HG02840 (cell line): ENCODE measurements at regions not wholly inside any gene's neighbourhood (a gene's known extent, or its start where the extent isn't known, plus 50 kb on each side); places are given as distances from the start of the nearest gene placed in this dataset.

Experiments
- ATAC-seq: cut with Tn5 transposase; IDR thresholded peaks from one replicate; pipeline ENCODE4 v1.9.1; 2021; ENCODE audit warnings: mild to moderate bottlenecking, moderate library complexity, moderate number of reproducible peaks; ENCODE audit not compliant: unreplicated experiment, low FRiP score

DNA sequence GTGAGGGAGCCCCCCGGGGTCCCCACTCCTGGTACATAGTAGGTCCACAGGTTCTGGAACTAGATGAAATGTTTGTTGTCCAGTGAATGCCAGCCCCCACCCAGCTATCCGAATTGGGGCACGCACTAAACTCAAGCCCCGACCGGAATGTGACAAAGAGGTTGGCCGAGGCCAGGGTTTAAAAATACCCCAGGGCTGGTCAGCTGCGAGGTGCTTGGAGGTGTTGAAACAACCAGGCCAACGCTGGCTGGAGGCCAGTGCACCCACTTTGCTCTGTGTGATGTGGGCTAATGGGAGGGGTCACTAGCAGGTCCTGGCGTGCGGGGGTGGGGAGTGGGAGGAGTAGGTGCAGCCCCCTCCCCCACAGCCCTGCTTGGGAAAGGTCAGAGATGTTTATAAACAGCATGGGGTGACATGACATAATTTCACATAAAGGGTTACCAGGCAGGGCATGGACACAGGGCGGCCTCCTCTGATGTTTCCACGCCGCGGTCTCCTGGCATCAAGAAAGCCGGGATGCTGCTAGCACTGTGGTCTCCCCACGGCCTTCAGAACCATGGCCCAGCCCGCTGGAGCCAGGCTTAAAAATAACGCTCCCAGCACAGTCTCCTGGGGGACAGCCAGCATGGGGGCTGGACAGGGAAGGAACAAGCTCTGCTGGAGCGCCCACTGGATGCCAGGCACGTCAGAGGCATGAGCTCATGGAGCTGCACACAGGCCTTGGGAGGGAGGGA, 111.2 kb upstream of the PTPN1 start:
- ATAC-seq = no peak

DNA sequence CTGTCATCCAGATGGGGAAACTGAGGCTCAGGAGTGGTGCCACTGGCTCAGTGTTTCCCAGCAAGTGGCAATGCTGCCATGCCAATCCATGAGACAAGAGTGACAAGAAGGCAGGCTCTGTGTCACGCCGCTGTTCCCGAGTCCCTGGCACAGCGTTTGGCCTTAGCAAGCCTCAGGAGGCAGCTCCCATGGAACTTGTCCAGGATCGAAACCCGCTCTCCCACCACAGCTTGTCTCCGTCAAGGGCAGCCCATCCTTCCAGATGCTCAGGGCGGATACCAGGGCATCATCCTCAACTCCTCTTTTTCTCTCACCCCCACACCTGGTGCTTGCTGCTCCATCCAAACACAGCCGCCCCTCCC, 110.6 kb upstream of the PTPN1 start:
- ATAC-seq = no peak

DNA sequence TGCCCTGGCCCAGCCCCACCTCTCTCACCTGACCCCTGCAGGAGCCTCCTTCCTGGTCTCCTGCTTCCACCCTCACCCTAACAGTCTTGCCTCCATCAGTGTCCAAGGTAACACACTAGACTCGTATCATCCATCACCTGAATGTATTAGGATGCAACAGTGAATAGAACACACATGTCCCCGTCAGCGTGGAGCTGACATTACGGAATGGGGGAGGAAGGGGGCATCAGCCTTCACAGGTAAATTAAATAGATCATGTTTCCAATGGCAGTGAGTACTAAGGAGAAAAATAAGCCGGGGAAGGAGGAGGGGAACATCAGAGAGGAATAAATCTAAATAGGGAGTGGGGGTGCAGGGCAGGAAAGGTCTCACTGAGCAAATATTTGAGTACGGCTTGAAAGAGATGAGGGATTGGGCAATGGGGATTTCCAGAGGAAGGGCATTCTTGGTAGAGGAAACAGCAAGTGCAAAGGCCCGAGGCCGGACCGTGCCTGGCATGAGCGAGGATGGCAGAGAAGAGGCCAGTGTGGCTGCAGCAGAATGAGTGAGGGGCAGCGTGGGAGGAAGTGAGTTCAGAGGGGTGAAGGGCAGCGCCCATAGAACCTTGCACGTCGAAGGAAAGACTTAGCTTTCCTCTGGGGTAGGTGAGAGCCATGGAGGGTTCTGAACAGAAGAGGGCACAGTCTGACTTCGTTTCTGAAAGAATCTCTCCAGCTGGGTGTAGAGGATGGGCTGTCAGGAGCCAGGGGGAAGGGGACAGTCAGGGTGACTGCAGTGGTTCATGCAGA, 110.1 kb upstream of the PTPN1 start:
- ATAC-seq = no peak

DNA sequence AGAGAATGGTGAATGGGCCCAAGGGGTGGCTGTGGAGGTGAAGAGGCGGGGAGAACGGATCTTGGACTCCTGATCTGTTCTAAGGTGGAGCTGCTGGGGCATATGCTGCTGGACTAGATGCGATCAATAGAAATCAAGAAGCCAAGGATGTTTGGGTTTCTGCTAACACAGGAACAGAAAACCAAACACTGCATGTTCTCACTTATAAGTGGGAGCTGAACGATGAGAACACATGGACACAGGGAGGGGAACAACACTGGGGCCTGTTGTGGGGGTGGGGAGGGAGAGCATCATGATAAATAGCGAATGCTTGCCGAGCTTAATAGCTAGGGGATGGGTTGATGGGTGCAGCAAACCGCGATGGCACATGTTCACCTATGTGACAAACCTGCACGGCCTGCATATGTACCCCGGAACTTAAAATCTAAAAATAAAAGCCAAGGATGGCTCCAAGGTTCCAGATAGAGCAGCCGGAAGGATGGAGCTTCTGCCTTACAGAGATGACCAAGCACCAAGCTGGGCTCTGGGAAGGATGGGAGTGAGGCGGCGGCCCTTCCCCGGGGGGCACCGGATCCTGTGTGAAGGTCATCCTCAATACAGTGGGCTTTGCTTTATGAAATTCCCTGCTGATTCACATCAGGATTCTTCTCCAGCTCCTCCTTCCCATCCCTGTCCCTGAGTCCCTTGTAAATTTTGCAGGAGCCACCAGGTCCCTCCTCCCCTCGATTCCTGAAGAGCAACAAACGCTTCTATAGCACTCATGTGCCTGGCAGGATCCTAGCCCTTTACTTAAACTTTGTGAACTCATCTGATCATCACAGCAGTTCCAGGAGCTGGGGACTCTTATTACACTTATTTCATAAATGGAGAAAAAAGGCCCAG, 109.2 kb upstream of the PTPN1 start:
- ATAC-seq = no peak

DNA sequence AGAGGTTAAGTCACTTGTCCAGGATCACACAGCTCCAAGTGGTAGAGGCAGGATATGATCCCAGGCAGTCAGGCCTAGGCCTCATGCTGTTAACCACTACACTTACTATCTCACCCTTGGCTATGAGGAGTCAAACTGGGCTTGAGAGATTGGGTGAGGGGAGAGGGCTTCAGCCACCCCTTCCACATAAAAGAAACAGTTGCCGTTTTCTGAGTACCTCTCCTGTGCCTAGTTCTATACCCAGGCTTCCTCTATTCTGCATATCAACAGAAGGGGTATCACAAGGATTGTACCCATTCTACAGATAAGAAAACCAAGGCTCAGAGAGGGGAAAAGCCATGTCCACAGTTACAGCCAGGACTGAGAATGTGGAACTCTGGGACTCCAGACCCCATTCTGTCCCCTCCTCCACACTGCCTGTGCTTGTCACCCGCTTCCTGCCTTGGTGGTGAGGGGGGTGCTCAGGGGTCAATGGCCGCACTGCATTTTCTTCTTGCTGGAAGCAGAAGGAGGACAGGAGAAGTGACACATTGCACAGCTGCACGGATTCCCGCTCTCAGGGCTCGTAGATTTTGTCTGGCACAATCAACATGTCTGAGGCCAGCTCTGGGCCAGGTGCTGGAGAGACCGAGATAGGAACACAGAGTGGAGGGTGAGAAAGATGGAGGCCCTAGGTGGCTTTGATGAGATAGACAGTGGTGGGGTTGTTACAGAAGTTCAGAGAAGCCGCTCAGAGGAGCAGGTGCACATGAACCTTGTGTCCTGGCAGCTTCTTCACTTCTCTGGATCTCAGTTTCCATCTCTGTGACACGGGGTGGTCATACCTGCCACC, 108.4 kb upstream of the PTPN1 start:
- ATAC-seq = no peak

DNA sequence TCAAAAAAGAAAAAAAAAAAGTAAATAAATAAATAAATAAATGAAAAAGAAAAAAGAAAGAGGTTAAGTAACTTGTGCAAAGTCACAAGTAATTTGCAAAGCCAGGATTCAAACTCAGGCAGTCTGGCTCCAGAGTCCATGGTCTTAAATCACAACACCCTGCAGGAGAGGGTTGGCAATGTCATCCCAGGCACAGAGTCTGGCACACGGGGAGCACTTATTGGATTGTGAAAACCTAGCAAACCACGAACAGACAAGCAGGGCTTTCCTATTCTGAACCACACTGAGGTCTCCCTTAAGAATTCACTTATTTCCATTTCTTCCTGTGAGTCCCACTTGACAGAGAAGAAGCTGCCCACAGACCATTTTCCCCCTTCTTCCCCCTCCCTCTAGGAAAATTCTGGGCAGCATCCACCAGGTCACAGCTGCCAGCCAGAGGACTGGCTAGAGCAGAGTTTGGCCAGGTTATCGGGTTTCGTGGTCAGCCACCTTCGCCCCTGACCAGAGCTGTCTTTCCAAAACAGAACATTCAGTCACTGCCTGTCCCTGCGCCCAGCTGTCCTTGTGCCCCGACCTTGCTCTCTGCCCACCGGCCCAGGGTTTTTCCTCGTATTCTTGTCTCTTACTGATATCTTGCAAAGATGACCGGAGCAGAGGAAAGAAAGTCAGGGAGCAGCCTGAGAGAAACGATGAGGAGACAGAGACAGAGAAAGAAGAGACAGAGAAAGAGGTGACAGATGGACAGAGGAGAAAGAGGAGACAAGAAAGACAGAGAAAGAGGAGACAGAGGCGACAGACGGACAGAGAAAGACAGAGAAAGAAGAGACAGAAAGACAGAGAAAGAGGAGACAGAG, 106.4 kb upstream of the PTPN1 start:
- ATAC-seq = no peak

DNA sequence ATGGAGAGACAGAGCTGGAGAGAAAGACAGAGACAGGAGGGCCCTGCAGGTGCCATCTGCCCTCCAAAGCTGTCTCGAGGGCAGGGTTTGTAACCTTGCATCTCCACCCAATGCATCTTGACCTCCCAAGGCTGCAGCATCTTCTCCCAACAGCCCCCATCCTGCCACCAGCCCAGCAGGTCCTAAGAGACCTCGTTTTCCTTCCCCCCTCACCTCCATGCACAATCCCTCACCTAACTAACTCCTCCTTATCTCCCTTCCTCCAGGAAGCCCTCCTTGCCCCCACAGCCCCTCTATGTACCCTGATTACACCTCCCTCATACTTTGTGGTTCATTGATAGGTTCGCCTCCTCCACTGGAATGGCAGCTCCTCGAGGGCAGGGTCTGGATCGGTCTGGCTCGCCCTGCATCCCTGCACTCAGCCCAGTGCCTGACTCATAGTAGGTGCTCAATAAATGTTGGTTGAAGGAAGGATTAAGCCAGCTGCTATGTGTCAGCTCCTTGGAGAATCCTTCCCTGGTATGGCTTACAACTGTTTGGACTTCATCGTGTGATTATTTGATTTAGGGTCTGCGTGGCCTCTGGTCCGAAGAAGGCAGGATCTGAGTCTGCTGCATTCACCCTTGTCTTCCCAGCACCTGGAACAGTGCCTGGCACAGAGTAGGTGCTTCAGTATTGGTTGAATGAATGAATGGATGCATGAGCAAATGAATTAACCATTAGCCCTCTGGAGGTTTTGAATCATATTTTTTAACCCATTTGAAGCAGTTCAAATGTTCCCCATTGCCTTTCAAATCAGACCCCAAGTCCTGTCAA, 105.6 kb upstream of the PTPN1 start:
- ATAC-seq = no peak

DNA sequence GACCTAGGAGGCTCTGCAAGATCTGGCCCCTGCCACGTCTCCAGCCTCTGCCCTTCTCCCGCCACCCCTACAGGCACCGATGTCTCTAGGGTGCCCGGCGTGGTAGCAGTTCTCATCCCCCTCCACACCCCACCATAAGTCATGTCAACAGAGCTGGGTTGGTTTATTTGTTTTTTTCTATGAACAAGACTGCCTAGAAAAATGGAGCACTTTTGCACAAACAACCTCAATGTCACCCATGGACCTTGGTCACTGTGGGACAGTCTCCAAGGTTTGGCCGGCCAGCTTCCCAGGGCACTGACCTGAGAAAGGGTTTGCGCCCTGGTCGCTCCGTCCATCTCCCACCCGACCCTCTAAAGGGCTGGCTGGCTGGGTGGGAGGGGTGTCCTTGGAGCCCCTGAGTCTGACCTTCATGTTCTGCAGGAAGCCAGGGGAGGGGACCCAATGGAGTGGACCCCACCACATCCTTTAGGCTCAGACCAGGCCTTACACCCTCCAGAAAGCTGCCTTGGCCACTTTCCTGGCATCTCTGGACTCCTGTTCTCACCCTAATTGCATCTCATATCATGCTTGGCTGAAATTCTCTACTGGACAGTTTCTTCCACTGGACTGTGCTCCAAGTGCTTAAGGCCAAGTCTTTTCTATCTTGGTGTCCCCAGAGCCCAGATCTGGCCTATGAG, 104.8 kb upstream of the PTPN1 start:
- ATAC-seq = no peak

DNA sequence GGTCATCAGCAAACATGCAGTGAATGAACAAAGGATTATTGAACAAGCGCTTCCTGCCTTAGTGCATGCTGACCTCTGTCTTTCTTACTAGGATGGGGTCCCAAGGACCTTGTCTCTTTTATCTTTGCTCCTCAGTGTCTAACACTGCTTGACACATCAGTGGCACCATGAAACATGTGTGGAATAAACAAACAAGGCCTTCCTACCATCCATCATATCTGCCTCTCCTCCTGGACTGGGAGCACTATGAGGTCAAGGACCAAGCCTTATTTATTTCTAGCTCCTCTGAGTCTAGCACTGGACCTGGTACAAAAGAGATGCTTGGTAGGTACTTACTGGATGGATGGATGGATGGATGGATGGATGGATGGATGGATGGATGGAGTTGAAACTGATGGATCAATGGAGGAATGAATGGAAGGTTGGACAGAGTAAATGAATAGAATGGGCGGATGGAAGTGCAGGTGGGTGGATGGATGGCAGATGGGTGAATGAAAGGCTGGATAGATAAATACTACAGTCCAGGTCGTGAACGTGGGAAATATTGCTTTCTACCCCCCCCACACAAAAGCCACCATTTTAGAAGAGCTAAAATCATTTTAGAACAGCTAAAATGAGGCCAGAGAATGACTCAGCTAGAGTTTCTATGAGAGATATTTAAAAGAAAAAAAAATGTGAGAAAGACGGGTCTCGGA, 104.1 kb upstream of the PTPN1 start:
- no peak for ATAC-seq

DNA sequence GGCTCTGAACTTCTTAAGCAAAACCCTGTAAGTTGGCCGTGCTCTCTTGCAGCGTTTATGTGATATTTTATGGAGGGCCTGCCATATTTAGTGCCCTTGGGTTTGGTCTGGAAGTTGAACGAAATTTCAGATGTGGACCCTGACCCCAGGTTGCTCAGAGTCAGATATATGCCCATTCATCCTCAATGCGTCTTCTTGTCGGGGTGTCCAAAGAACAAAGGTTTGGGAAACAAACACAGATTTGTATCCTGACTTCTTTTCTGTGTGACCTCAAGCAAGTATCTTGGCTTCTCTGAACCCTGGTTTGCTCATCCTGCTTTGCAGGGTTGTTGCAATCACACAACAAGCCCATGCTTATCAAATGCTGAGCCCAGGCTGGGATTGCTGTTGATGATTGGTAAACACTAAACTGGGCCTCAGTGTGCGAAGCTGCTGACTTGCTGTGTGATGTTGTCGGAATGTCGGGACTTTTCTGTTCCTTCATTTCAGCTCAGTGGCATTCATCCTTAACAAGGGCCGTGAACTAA, 103.5 kb upstream of the PTPN1 start:
- no peak for ATAC-seq

DNA sequence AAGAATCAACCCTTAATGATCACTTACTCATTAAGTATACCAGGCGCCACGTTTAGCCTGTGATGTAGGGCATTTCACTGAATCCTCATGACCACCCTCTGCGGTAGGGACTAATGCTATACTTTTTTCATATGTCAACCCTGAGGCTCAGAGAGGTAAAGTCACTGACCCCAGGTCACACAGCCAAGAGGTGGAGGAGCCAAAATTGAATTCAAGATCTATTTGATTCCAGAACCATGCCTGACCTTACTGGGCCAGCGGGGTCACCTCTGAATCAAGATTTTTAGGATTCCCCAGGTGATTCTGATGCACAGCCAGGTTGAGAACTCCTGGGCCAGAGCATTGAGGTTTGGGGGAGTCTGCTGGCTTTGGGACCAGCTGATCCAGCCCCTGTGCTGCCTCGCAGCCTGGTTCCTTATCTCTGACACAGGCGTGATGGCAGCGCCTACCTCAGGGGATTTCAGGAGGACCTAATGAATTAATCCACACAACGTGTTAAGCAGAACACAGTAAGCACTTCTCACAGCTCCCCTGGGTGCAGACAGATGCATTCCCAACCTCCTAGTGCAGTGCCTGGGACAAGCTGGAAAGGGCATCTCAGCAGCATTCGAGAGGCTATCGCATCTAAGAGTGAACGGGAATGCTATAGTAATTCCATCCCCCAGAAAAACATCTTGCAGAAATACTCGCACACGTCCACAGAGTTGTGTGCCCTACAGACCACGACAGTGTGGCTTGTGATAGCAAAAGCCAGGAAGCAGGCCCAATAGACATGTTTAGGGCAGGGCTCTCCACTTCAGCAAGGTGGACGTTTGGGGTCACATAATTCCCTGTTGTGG, 101.4 kb upstream of the PTPN1 start:
- no peak for ATAC-seq

DNA sequence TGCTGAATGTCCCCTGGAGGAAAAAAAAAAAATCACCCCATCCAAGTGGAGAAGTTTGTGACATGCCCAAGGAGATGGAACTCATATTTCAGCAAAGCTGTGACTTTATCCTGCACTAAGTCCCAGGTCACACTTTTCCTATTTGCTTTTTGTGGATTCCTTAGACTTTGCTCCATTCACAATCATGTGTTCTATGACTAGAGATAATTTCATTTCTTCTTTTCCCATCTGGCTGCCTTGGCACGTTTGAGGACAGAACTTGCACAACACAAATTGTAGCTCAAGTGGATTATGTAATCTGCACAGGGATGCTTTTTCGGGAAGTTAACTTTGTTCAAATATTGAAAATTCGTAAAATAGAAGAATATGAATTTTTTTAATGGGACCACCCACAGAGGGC, 100.7 kb upstream of the PTPN1 start:
- ATAC-seq = no peak

DNA sequence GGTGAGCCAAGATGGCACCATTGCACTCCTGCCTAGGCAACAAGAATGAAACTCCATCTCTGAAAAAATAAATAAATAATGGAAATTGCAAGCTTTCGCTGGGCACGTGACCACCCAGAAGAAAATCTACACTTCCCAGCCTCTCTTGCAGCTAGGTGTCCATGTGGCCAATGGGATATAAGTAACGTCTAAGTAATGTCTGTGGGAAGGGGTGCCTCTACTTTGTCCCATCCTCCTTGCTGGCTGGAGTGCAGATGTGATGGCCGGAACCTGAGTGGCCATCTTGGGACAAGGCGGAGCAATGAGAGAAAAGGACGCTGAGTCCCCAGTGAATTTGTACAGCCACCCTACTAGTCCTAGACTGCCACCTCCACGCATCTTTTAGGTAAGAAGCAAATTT, 99.8 kb upstream of the PTPN1 start:
- ATAC-seq = no peak

DNA sequence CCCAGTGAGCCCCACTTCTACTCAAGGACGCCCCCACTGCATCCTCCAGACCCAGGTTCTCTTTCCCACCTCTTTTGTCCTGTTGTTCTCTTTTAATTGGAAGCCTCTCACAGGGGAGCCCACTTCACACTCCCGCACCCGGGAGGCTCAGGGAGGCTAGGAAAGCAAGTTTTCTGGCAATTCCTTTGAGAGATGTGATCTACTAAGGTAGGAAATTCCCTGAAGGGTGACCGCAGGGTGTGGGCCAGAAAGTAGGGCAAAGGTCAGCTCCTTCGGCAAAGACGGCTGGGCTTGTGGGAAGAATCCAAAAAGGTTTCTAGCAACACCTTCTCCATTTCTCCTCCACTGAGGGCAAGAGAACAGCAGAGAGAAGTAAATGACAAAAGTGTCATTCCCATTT, 98.1 kb upstream of the PTPN1 start:
- ATAC-seq = no peak

DNA sequence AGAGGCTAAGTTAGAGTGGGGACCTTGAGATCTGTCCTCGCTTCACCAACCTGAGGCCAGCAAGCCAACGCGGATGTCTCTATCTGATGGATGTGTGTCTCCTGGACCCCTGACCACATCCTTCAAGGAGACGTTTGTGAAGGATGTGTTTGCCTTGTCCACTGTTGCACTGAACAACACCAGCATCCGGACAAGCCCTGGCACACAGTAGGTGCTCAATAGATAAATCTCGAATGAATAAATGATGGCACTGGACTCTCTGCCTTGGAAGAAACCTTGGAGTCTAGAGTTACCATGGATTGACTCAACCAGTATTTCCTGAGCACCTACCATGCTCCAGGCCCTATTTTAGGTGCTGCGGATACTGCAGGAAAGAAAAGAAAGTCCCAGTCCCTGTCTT, 97.7 kb upstream of the PTPN1 start:
- ATAC-seq = no peak

DNA sequence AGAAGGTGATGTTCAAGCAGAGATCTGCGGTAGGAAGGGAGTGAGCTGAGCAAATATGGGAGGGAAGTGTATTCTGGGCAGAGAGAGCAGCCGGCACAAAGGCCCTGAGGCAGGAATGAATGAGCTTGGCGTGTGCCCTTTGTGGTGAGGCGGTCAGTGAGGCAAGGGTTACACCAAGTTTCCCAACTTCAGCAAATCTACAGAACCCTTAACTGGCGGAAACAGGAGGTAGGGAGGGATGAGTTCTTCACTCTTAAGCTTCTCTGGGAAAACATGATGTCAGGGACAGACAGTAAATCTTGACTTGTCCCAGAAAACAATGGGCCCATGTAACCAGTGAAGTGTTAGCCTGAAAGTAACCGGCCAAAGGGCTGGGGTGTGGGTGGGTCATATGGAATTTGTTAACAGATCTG, 97.1 kb upstream of the PTPN1 start:
- no peak for ATAC-seq
